CD14-positive monocyte (primary cell): ENCODE measurements at regions not wholly inside any gene's neighbourhood (a gene's known extent, or its start where the extent isn't known, plus 50 kb on each side); places are given as distances from the start of the nearest gene placed in this dataset.

Source experiments
- DNase-seq, 3 donors: peaks; one replicate each; pipeline ENCODE4 v3.0.0-alpha.2; 2011 to 2022
- H2AFZ ChIP-seq: 2 replicates; pipeline ENCODE4 v1.6.0; 2012; ENCODE audit warnings: mild to moderate bottlenecking, low read depth, low read length, inconsistent platforms; ENCODE audit not compliant: insufficient read depth, poor library complexity, severe bottlenecking
- H3K27ac ChIP-seq, 2 donors: 1 replicate in 1 of 2; 2 replicates in 1 of 2; pipeline ENCODE4 v1.5.1; 2012 to 2013; ENCODE audit warnings: low read length in 2 of 2, control low read depth in 1 of 2, inconsistent platforms in 1 of 2, low read depth in 1 of 2, mild to moderate bottlenecking in 1 of 2
- H3K27me3 ChIP-seq, 2 donors: one replicate each; pipeline versions ENCODE4 v1.6.0 to v1.6.1; 2011 to 2013; ENCODE audit warnings: low read length in 2 of 2; ENCODE audit not compliant: control insufficient read depth in 2 of 2, insufficient read depth in 2 of 2
- H3K36me3 ChIP-seq, 2 donors: replicated peaks in 1 of 2; 1 replicate in 1 of 2; 2 replicates in 1 of 2; pipeline versions ENCODE4 v1.5.1 to v1.6.1; 2012 to 2013; ENCODE audit warnings: low read length in 2 of 2, control low read depth in 1 of 2, inconsistent platforms in 1 of 2, mild to moderate bottlenecking in 1 of 2; ENCODE audit not compliant: insufficient read depth in 2 of 2, control insufficient read depth in 1 of 2
- H3K4me1 ChIP-seq, 2 donors: 1 replicate in 1 of 2; 2 replicates in 1 of 2; pipeline versions ENCODE4 v1.5.1 to v1.6.1; 2012 to 2013; ENCODE audit warnings: low read length in 2 of 2, control low read depth in 1 of 2, inconsistent platforms in 1 of 2, mild to moderate bottlenecking in 1 of 2, moderate library complexity in 1 of 2; ENCODE audit not compliant: insufficient read depth in 2 of 2, control insufficient read depth in 1 of 2
- H3K4me2 ChIP-seq: replicated peaks from 2 replicates; pipeline ENCODE3; 2012; ENCODE audit warnings: low read length, moderate library complexity, mild to moderate bottlenecking; ENCODE audit not compliant: poor library complexity, severe bottlenecking; ENCODE audit errors: extremely low read depth
- H3K4me3 ChIP-seq, 3 experiments: fragments of 200-600 bp in 1 of 3; sonication (generic) in 1 of 3; replicated peaks in 1 of 3; 1 replicate in 2 of 3; 2 replicates in 1 of 3; pipeline ENCODE4 v1.5.1; 2011 to 2013; ENCODE audit warnings: low read length in 3 of 3, mild to moderate bottlenecking in 3 of 3, control low read depth in 2 of 3, low read depth in 2 of 3, inconsistent platforms in 1 of 3, moderate library complexity in 1 of 3
- H3K79me2 ChIP-seq: 2 replicates; pipeline ENCODE4 v1.6.0; 2012; ENCODE audit warnings: mild to moderate bottlenecking, control low read depth, inconsistent platforms, low read length, moderate library complexity; ENCODE audit not compliant: insufficient read depth
- H3K9ac ChIP-seq: 2 replicates; pipeline ENCODE4 v1.6.0; 2017; ENCODE audit warnings: low read length, mild to moderate bottlenecking; ENCODE audit not compliant: insufficient read depth, poor library complexity, severe bottlenecking
- H3K9me3 ChIP-seq, 2 donors: replicated peaks in 1 of 2; 1 replicate in 1 of 2; 2 replicates in 1 of 2; pipeline versions ENCODE4 v1.5.1 to v1.6.1; 2012 to 2013; ENCODE audit warnings: low read length in 2 of 2, control low read depth in 1 of 2; ENCODE audit not compliant: control insufficient read depth in 1 of 2, insufficient read depth in 1 of 2
- H4K20me1 ChIP-seq: 2 replicates; pipeline ENCODE4 v1.6.0; 2012; ENCODE audit warnings: mild to moderate bottlenecking, low read length, control low read depth, moderate library complexity; ENCODE audit not compliant: insufficient read depth
- H3K27ac Mint-ChIP-seq, 7 donors: one replicate each; pipeline ENCODE4 v1.8.0; 2020; ENCODE audit warnings: mild to moderate bottlenecking in 7 of 7, mixed read lengths in 7 of 7, moderate library complexity in 6 of 7, inconsistent platforms in 2 of 7
- H3K27me3 Mint-ChIP-seq, 3 donors: one replicate each; pipeline ENCODE4 v1.8.0; 2021 to 2022; ENCODE audit warnings: low read depth in 3 of 3, mild to moderate bottlenecking in 3 of 3, mixed read lengths in 3 of 3, moderate library complexity in 3 of 3, inconsistent platforms in 1 of 3
- H3K36me3 Mint-ChIP-seq, 2 donors: one replicate each; pipeline ENCODE4 v1.8.0; 2020; ENCODE audit warnings: mixed read lengths in 2 of 2, inconsistent platforms in 1 of 2, mild to moderate bottlenecking in 1 of 2
- H3K4me1 Mint-ChIP-seq: one replicate; pipeline ENCODE4 v1.8.0; 2020; ENCODE audit warnings: mild to moderate bottlenecking, mixed read lengths
- H3K4me3 Mint-ChIP-seq, 2 donors: one replicate each; pipeline ENCODE4 v1.8.0; 2020; ENCODE audit warnings: mild to moderate bottlenecking in 2 of 2, mixed read lengths in 2 of 2, moderate library complexity in 1 of 2
- H3K9me3 Mint-ChIP-seq, 7 donors: one replicate each; pipeline ENCODE4 v1.8.0; 2020 to 2022; ENCODE audit warnings: mixed read lengths in 7 of 7, mild to moderate bottlenecking in 6 of 7, moderate library complexity in 6 of 7, inconsistent platforms in 2 of 7
- CTCF ChIP-seq: fragments of 200-600 bp; IDR thresholded peaks from one replicate; pipeline ENCODE4 v1.8.0; 2022; ENCODE audit warnings: antibody characterized with exemption, mild to moderate bottlenecking
- WGBS: methylation state at CpG from one replicate; pipeline ENCODE4 v1.1.5; 2013; ENCODE audit warnings: missing lambda C conversion rate; ENCODE audit not compliant: insufficient coverage; 5-methylcytosine and 5-hydroxymethylcytosine counted together
- intact Hi-C, 2 donors: fragments of 100-400 bp; cut with micrococcal nuclease; formaldehyde crosslinking; loops; one replicate each; pipeline versions ENCODE4 v1.15.0 to v1.15.1; 2023

- Mint-ChIP-seq H3K4me1 (no peaks in the 10 kb centered on the region), H3K9me3 (no peaks in the 10 kb centered on the region), H3K27ac (no peak overlapping the region), H3K36me3 (no peaks in the 10 kb centered on the region), H3K27me3 (peaks cover 0 to 1% (median 0%) of the 10 kb centered on the region in 3 donors), H3K4me3 (no peak overlapping the region)
- Histone ChIP-seq H3K36me3 (no peaks in the 10 kb centered on the region), H3K9ac (no peak overlapping the region), H3K4me3 (no peak overlapping the region), H3K9me3 (no peaks in the 10 kb centered on the region), H2AFZ (no peak overlapping the region), H3K79me2 (no peaks in the 10 kb centered on the region), H3K27ac (no peak overlapping the region), H3K27me3 (no peaks in the 10 kb centered on the region), H3K4me1 (no peaks in the 10 kb centered on the region), H3K4me2 (no peak overlapping the region), H4K20me1 (no peaks in the 10 kb centered on the region)
- 100% methylated on average over 1 of the region's 2 CpGs for WGBS
- TF ChIP-seq CTCF, result no peak
- intact Hi-C loops, result no loop called here
- no peak for DNase-seq
These were observed 404.9 kb upstream of the MMS22L start for GRCh38 chr6:97687916-97688315.

GRCh38 chr6:97689078-97689754 lies 406.2 kb upstream of the MMS22L start:
- Histone ChIP-seq H3K36me3 (no peaks in the 10 kb centered on the region), H3K9ac (no peak overlapping the region), H3K4me3 (no peak overlapping the region), H3K4me2 (no peak overlapping the region), H3K9me3 (no peaks in the 10 kb centered on the region), H4K20me1 (no peaks in the 10 kb centered on the region), H3K79me2 (no peaks in the 10 kb centered on the region), H3K4me1 (no peaks in the 10 kb centered on the region), H3K27me3 (no peaks in the 10 kb centered on the region), H3K27ac (no peak overlapping the region), H2AFZ (no peak overlapping the region)
- Mint-ChIP-seq H3K4me1 (no peaks in the 10 kb centered on the region), H3K27me3 (peaks cover 0 to 1% (median 0%) of the 10 kb centered on the region in 3 donors), H3K9me3 (no peaks in the 10 kb centered on the region), H3K36me3 (no peaks in the 10 kb centered on the region), H3K4me3 (no peak overlapping the region), H3K27ac (no peak overlapping the region)
- 88% methylated on average over 3 of the region's 5 CpGs for WGBS
- intact Hi-C loops, result no loop called here
- DNase-seq, result no peak
- TF ChIP-seq CTCF, result no peak
